ENCODE measurements at regions not wholly inside any gene's neighbourhood (a gene's known extent, or its start where the extent isn't known, plus 50 kb on each side); places are given as distances from the start of the nearest gene placed in this dataset.

GRCh38 chr17:6011206-6011605 is 59.0 kb upstream of the WSCD1 start:
- Histone ChIP-seq H3K9me3 (no peaks in the 10 kb centered on the region), H3K4me3 (no peak overlapping the region), H3K36me3 (no peaks in the 10 kb centered on the region), H3K27me3 (no peaks in the 10 kb centered on the region), H3K4me1 (no peaks in the 10 kb centered on the region), H3K27ac (no peak overlapping the region)
- no peak for DNase-seq
- no peak for TF ChIP-seq CTCF (IDR thresholded peaks at IDR 0.05)
- no peak for TF ChIP-seq POLR2A (IDR thresholded peaks at IDR 0.05)

GRCh38 chr17:6018788-6019187 is 51.4 kb upstream of the WSCD1 start:
- H3K4me3 ChIP-seq = no peak overlapping the region
- H3K27ac ChIP-seq = no peak overlapping the region
- H3K4me1 ChIP-seq = no peaks in the 10 kb centered on the region
- H3K27me3 ChIP-seq = no peaks in the 10 kb centered on the region
- TF ChIP-seq CTCF (IDR thresholded peaks at IDR 0.05) (no peak), POLR2A (IDR thresholded peaks at IDR 0.05) (no peak)
- no peaks in the 10 kb centered on the region for H3K36me3 ChIP-seq
- no peaks in the 10 kb centered on the region for H3K9me3 ChIP-seq
- DNase-seq = no peak

- Histone ChIP-seq H3K4me1 (no peaks in the 10 kb centered on the region), H3K36me3 (no peaks in the 10 kb centered on the region), H3K4me3 (no peak overlapping the region), H3K9me3 (no peaks in the 10 kb centered on the region), H3K27ac (no peak overlapping the region), H3K27me3 (no peaks in the 10 kb centered on the region)
- no peak for DNase-seq
- TF ChIP-seq CTCF (IDR thresholded peaks at IDR 0.05) (no peak), POLR2A (IDR thresholded peaks at IDR 0.05) (no peak)
Observed at GRCh38 chr17:6019959-6020358, 50.2 kb upstream of the WSCD1 start.

- Histone ChIP-seq H3K4me3 (no peak overlapping the region), H3K9me3 (no peaks in the 10 kb centered on the region), H3K27ac (no peak overlapping the region), H3K4me1 (no peaks in the 10 kb centered on the region), H3K27me3 (no peaks in the 10 kb centered on the region), H3K36me3 (no peaks in the 10 kb centered on the region)
- no peak for DNase-seq
- TF ChIP-seq POLR2A (IDR thresholded peaks at IDR 0.05) = no peak
- no peak for TF ChIP-seq CTCF (IDR thresholded peaks at IDR 0.05)
Observed at GRCh38 chr17:6020376-6021010, 49.7 kb upstream of the WSCD1 start.

All from Peyer's patch (tissue), 4 donors.